Neutrophil (primary cell): ENCODE measurements at regions not wholly inside any gene's neighbourhood (a gene's known extent, or its start where the extent isn't known, plus 50 kb on each side); places are given as distances from the start of the nearest gene placed in this dataset.

Experiments
- H3K27ac ChIP-seq: fragments of 200-600 bp; sonication (generic); 2 replicates; pipeline ENCODE4 v1.5.1; 2016; ENCODE audit warnings: mild to moderate bottlenecking, moderate library complexity
- H3K27me3 ChIP-seq: fragments of 200-600 bp; sonication (generic); 2 replicates; pipeline ENCODE4 v1.6.0; 2016; ENCODE audit warnings: mild to moderate bottlenecking
- H3K36me3 ChIP-seq: fragments of 200-600 bp; sonication (generic); 2 replicates; pipeline ENCODE4 v1.5.1; 2017
- H3K4me1 ChIP-seq, 2 experiments: fragments of 200-600 bp in 1 of 2; sonication (generic) in 1 of 2; 1 replicate in 1 of 2; 2 replicates in 1 of 2; pipeline versions ENCODE4 v1.5.1 to v1.6.1; 2013 to 2016; ENCODE audit warnings: low read depth in 1 of 2, low read length in 1 of 2, mild to moderate bottlenecking in 1 of 2, moderate library complexity in 1 of 2; ENCODE audit not compliant: control insufficient read depth in 1 of 2, insufficient read depth in 1 of 2
- H3K4me3 ChIP-seq, 2 experiments: fragments of 200-600 bp in 1 of 2; sonication (generic) in 1 of 2; 1 replicate in 1 of 2; 2 replicates in 1 of 2; pipeline ENCODE4 v1.5.1; 2013 to 2016; ENCODE audit warnings: low read depth in 1 of 2, low read length in 1 of 2, mild to moderate bottlenecking in 1 of 2, moderate library complexity in 1 of 2
- H3K9me3 ChIP-seq: fragments of 200-600 bp; sonication (generic); 2 replicates; pipeline ENCODE4 v1.5.1; 2016
- CTCF ChIP-seq: fragments of 200-600 bp; sonication (generic); IDR thresholded peaks from 2 replicates; pipeline ENCODE4 v1.5.1; 2016; ENCODE audit warnings: antibody characterized with exemption

GRCh38 chr14:94906991-94907587, 137.2 kb upstream of the GSC start:
- no peaks in the 10 kb centered on the region for H3K36me3 ChIP-seq
- no peak for TF ChIP-seq CTCF
- H3K27ac ChIP-seq = no peak overlapping the region
- peaks cover 8% of the 10 kb centered on the region for H3K27me3 ChIP-seq
- H3K4me3 ChIP-seq = no peak overlapping the region
- H3K4me1 ChIP-seq = no peaks in the 10 kb centered on the region
- no peaks in the 10 kb centered on the region for H3K9me3 ChIP-seq

- Histone ChIP-seq H3K4me3 (no peak overlapping the region), H3K27me3 (peaks cover 8% of the 10 kb centered on the region), H3K9me3 (no peaks in the 10 kb centered on the region), H3K36me3 (no peaks in the 10 kb centered on the region), H3K4me1 (no peaks in the 10 kb centered on the region), H3K27ac (no peak overlapping the region)
- no peak for TF ChIP-seq CTCF
These were observed 136.7 kb upstream of the GSC start for GRCh38 chr14:94906577-94906976.

- Histone ChIP-seq H3K9me3 (no peaks in the 10 kb centered on the region), H3K27ac (no peak overlapping the region)
- no peak for TF ChIP-seq CTCF
These were observed 134.7 kb upstream of the GSC start for GRCh38 chr14:94904636-94905035.

GRCh38 chr14:94903883-94904282, 134.0 kb upstream of the GSC start:
- Histone ChIP-seq H3K27ac (no peak overlapping the region), H3K36me3 (no peaks in the 10 kb centered on the region), H3K4me1 (no peaks in the 10 kb centered on the region), H3K27me3 (peaks cover 8% of the 10 kb centered on the region), H3K4me3 (no peak overlapping the region), H3K9me3 (no peaks in the 10 kb centered on the region)
- no peak for TF ChIP-seq CTCF

More at GRCh38 chr14:94904636-94905035, 134.7 kb upstream of the GSC start:
- peaks cover 8% of the 10 kb centered on the region for H3K27me3 ChIP-seq
- H3K36me3 ChIP-seq = no peaks in the 10 kb centered on the region
- no peak overlapping the region for H3K4me3 ChIP-seq
- H3K4me1 ChIP-seq = no peaks in the 10 kb centered on the region

- H3K4me3 ChIP-seq = no peak overlapping the region
- no peaks in the 10 kb centered on the region for H3K4me1 ChIP-seq
- H3K9me3 ChIP-seq = no peaks in the 10 kb centered on the region
- peaks cover 8% of the 10 kb centered on the region for H3K27me3 ChIP-seq
- H3K27ac ChIP-seq = no peak overlapping the region
- no peak for TF ChIP-seq CTCF
- H3K36me3 ChIP-seq = no peaks in the 10 kb centered on the region
These were observed 133.4 kb upstream of the GSC start for GRCh38 chr14:94903338-94903737.

GRCh38 chr14:94897561-94897960, 127.6 kb upstream of the GSC start:
- Histone ChIP-seq H3K4me3 (no peak overlapping the region), H3K36me3 (no peaks in the 10 kb centered on the region), H3K27me3 (no peaks in the 10 kb centered on the region), H3K4me1 (no peaks in the 10 kb centered on the region), H3K27ac (no peak overlapping the region), H3K9me3 (no peaks in the 10 kb centered on the region)
- no peak for TF ChIP-seq CTCF
